ENCODE measurements at regions not wholly inside any gene's neighbourhood (a gene's known extent, or its start where the extent isn't known, plus 50 kb on each side); places are given as distances from the start of the nearest gene placed in this dataset.
A peak's percentile ranks its signal among the peaks of the same experiment; 100 is the strongest.

GRCh38 chr11:8805296-8805695, 105.7 kb upstream of the AKIP1 start:
- no peak overlapping the region for H3K4me3 ChIP-seq
- no peak overlapping the region for H2AFZ ChIP-seq (ENCODE audit: low read depth, low read length)
- in situ Hi-C loops (cut with MboI): no loop called here
- no peak overlapping the region for H3K4me2 ChIP-seq (ENCODE audit: insufficient read depth, low read length)
- FAIRE-seq (no peak), DNase-seq (ENCODE audit: extremely low read depth in 1 of 4, low spot score in 3 of 4) (no peak), ATAC-seq (no peak)
- 18% methylated on average over 3 of the region's 3 CpGs for WGBS (ENCODE audit: insufficient coverage, low coverage, missing lambda C conversion rate)
- H3K9me3 ChIP-seq (replicated peaks; ENCODE audit: control insufficient read depth, insufficient read depth, low read depth, low read length): no peaks in the 10 kb centered on the region
- H3K27ac ChIP-seq (ENCODE audit: extremely low read depth, low read depth, low read length): no peak overlapping the region
- H3K9ac ChIP-seq (ENCODE audit: insufficient read depth in 1 of 2, low read depth in 2 of 2, low read length in 2 of 2): no peak overlapping the region
- H3K9me1 ChIP-seq (ENCODE audit: control insufficient read depth, insufficient read depth, low read length): no peaks in the 10 kb centered on the region
- H4K20me1 ChIP-seq (replicated peaks; ENCODE audit: control insufficient read depth, insufficient read depth, low read length): no peaks in the 10 kb centered on the region
- no peaks in the 10 kb centered on the region for H3K79me2 ChIP-seq (ENCODE audit: control insufficient read depth, insufficient read depth, low read length)
- intact Hi-C loops (cut with micrococcal nuclease): no loop called here
- ChIA-PET CTCF (ENCODE audit: low intra/inter-chr PET ratio) (no interaction called here), POLR2A (interaction anchor here (1.6 kb wide), 1 partner anchor 8 kb away, joined by 5 read pairs; no protein-coding TSS in a partner anchor)
- peaks cover 0 to 1% of the 10 kb centered on the region in 2 experiments; a peak in 4 of 5 replicates for H3K4me1 ChIP-seq (replicated peaks in 1 of 2; ENCODE audit: control insufficient read depth in 2 of 2, insufficient read depth in 2 of 2, low read length in 2 of 2)
- peak; percentile 84 for TF ChIP-seq C11orf30 (IDR thresholded peaks at IDR 0.05; ENCODE audit: low read depth)
- peak; percentile 63 for TF ChIP-seq MAFK (IDR thresholded peaks at IDR 0.05; ENCODE audit: low read length)
- TF ChIP-seq ZNF316 (IDR thresholded peaks at IDR 0.05): peak; percentile 89
- TF ChIP-seq ZNF717 (CRISPR knock-in tag; IDR thresholded peaks at IDR 0.05): no peak
- TF ChIP-seq ZBTB40 (IDR thresholded peaks at IDR 0.05): no peak
- no peak for TF ChIP-seq ZBTB40 (CRISPR knock-in tag; IDR thresholded peaks at IDR 0.05)
- TF ChIP-seq MAFF (IDR thresholded peaks at IDR 0.05; ENCODE audit: low read length): peak; percentile 63
- peak; percentile 80 for TF ChIP-seq MAFG (tag; conservative IDR thresholded peaks at IDR 0.05)
- no peak for TF ChIP-seq SP2 (IDR thresholded peaks at IDR 0.05; ENCODE audit: extremely low read depth, low read depth, low read length, poor library complexity, severe bottlenecking)
- no peak for TF ChIP-seq ZNF347 (CRISPR knock-in tag; IDR thresholded peaks at IDR 0.05; ENCODE audit: low read depth)
- no peak for TF ChIP-seq ZKSCAN3 (CRISPR knock-in tag; IDR thresholded peaks at IDR 0.05)
- TF ChIP-seq ZNF121 (CRISPR knock-in tag; conservative IDR thresholded peaks at IDR 0.05): no peak
- no peaks in the 10 kb centered on the region for H3K36me3 ChIP-seq (ENCODE audit: control insufficient read depth, insufficient read depth, low read length)
- no TSS peak for BruUV-seq (replicated peaks)
- peaks cover 13 to 33% of the 10 kb centered on the region in 2 experiments for H3K27me3 ChIP-seq (ENCODE audit: control insufficient read depth in 2 of 2, insufficient read depth in 2 of 2, low read length in 2 of 2)

Measured in K562 (cell line).